ENCODE measurements at regions not wholly inside any gene's neighbourhood (a gene's known extent, or its start where the extent isn't known, plus 50 kb on each side); places are given as distances from the start of the nearest gene placed in this dataset.

GRCh38 chr3:157919319-157919887, 186.8 kb downstream of the SHOX2 start:
- TF ChIP-seq, protein P1, sequence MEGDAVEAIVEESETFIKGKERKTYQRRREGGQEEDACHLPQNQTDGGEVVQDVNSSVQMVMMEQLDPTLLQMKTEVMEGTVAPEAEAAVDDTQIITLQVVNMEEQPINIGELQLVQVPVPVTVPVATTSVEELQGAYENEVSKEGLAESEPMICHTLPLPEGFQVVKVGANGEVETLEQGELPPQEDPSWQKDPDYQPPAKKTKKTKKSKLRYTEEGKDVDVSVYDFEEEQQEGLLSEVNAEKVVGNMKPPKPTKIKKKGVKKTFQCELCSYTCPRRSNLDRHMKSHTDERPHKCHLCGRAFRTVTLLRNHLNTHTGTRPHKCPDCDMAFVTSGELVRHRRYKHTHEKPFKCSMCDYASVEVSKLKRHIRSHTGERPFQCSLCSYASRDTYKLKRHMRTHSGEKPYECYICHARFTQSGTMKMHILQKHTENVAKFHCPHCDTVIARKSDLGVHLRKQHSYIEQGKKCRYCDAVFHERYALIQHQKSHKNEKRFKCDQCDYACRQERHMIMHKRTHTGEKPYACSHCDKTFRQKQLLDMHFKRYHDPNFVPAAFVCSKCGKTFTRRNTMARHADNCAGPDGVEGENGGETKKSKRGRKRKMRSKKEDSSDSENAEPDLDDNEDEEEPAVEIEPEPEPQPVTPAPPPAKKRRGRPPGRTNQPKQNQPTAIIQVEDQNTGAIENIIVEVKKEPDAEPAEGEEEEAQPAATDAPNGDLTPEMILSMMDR (IDR thresholded peaks at IDR 0.05): no peak
- TF ChIP-seq POLR2A (IDR thresholded peaks at IDR 0.05): no peak

Measured in sigmoid colon (tissue), 3 donors.